Activated T-helper 2 cell treated with anti-CD3 and anti-CD28 coated beads, Interferon-gamma antibody, Interleukin-2, Interleukin-4, amounts not matched to agents 10 μg/mL and 5 μg/mL and 100 μg/mL, durations not matched to agents 14 hours and 24 hours and 36 hours (primary cell): ENCODE measurements at regions not wholly inside any gene's neighbourhood (a gene's known extent, or its start where the extent isn't known, plus 50 kb on each side); places are given as distances from the start of the nearest gene placed in this dataset.
A peak's percentile ranks its signal among the peaks of the same experiment; 100 is the strongest.

Experiments
- DNase-seq: peaks from one replicate; pipeline ENCODE4 v3.0.0; 2021; ENCODE audit warnings: low spot score
- H3K27ac Mint-ChIP-seq: one replicate; pipeline ENCODE4 v1.8.0; 2021; ENCODE audit warnings: mixed read lengths
- H3K27me3 Mint-ChIP-seq: one replicate; pipeline ENCODE4 v1.8.0; 2021; ENCODE audit warnings: low read depth, mixed read lengths
- H3K36me3 Mint-ChIP-seq: one replicate; pipeline ENCODE4 v1.8.0; 2021; ENCODE audit warnings: low read depth, mixed read lengths
- H3K4me1 Mint-ChIP-seq: one replicate; pipeline ENCODE4 v1.8.0; 2021; ENCODE audit warnings: low read depth, mixed read lengths
- H3K4me3 Mint-ChIP-seq: one replicate; pipeline ENCODE4 v1.8.0; 2021; ENCODE audit warnings: low read depth, mild to moderate bottlenecking, moderate library complexity, mixed read lengths
- H3K9me3 Mint-ChIP-seq: one replicate; pipeline ENCODE4 v1.8.0; 2021; ENCODE audit warnings: mixed read lengths
- intact Hi-C: fragments of 100-400 bp; cut with micrococcal nuclease; formaldehyde crosslinking; loops from one replicate; pipeline ENCODE4 v1.15.1; 2023

- no peak for DNase-seq
- H3K27ac Mint-ChIP-seq: no peak overlapping the region
- H3K27me3 Mint-ChIP-seq: peaks cover 31% of the 10 kb centered on the region
- no peaks in the 10 kb centered on the region for H3K36me3 Mint-ChIP-seq
- H3K4me3 Mint-ChIP-seq: no peak overlapping the region
- peaks cover 14% of the 10 kb centered on the region for H3K9me3 Mint-ChIP-seq
- intact Hi-C loops: no loop called here
- peaks cover 9% of the 10 kb centered on the region for H3K4me1 Mint-ChIP-seq
These were observed 108.7 kb downstream of the PERP start for GRCh38 chr6:137998461-137999019.

- intact Hi-C loops: no loop called here
- no peak for DNase-seq
- Mint-ChIP-seq H3K36me3 (no peaks in the 10 kb centered on the region), H3K4me1 (peaks cover 9% of the 10 kb centered on the region), H3K27me3 (peaks cover 30% of the 10 kb centered on the region), H3K9me3 (peaks cover 14% of the 10 kb centered on the region), H3K27ac (no peak overlapping the region), H3K4me3 (no peak overlapping the region)
These were observed 107.4 kb downstream of the PERP start for GRCh38 chr6:137999815-138000214.

DNA sequence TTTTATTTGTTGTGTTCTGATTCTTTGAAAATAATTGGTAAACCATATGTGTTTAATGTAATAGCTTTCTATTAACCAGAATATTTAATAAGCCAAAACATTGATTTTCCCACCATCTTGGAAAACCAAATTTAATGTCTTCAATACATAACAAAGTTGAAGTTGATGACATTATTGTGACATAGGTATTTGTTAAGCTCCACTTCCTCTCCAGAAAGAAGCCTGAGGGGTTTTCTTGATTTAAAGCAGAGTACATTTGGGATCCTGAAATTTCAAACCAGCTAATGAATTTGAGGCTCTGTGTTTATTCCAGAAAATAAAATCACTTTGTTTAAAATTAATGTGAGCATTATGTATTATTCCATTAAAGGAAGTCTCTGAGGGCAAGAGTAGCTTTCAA, 106.3 kb downstream of the PERP start:
- H3K27me3 Mint-ChIP-seq: peaks cover 20% of the 10 kb centered on the region
- H3K4me1 Mint-ChIP-seq: peaks cover 14% of the 10 kb centered on the region

GRCh38 chr6:138001750-138002349, 105.4 kb downstream of the PERP start:
- Mint-ChIP-seq H3K36me3 (no peaks in the 10 kb centered on the region), H3K9me3 (peaks cover 9% of the 10 kb centered on the region), H3K27ac (no peak overlapping the region), H3K4me3 (no peak overlapping the region), H3K27me3 (peaks cover 17% of the 10 kb centered on the region), H3K4me1 (peaks cover 15% of the 10 kb centered on the region)
- intact Hi-C loops: loop anchor here (1.0 kb wide), 1 partner anchor 107 kb away; no protein-coding TSS in a partner anchor
- DNase-seq: peak; percentile 31

More for the DNA sequence above, 106.3 kb downstream of the PERP start:
- no peak overlapping the region for H3K4me3 Mint-ChIP-seq
- intact Hi-C loops: loop anchor here (1.0 kb wide), 1 partner anchor 108 kb away; no protein-coding TSS in a partner anchor
- no peak for DNase-seq
- no peak overlapping the region for H3K27ac Mint-ChIP-seq
- H3K36me3 Mint-ChIP-seq: no peaks in the 10 kb centered on the region
- peaks cover 14% of the 10 kb centered on the region for H3K9me3 Mint-ChIP-seq

DNA sequence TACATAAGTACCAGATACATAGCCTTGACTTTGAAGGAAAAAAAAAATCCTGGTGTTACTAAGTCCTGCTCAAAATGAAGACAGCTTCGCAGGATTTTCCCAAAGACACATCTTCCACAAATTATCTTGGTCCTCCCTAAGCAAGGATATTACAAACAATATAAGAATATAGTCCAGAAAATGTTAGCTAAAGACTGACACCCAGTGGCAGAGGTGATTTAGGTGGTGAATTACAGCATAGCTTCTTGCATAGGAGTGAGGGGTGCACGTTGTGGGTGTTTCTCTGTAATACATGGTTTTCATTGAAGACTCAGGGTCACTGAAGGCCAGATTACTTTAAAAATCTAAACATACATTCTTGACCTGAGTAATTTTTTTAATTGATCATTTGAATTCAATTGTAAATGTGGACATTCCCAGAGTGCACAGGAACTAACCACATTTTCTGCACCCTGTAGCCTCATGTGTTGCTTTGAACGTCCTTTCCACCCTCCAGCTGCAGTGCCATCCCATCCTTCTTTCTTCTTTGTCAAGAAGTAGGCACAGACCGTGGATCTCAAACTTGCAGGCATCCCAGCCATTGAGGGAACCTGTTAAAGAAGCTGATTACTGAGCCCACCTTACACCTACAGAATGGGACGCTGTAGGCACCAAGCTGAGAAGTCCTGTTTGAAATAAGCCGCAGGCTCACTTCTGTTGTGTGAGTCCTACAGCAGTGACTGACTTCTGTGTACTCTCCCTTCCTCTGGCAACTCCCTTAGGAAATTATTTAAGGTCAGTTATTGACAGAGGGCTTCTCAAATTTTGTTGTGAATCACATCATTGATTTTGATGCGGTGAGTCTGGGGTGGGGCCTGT, 102.6 kb downstream of the PERP start:
- DNase-seq: no peak
- no peaks in the 10 kb centered on the region for H3K36me3 Mint-ChIP-seq
- intact Hi-C loops: loop anchor here (1.0 kb wide), 2 partner anchors 135 to 299 kb away; no protein-coding TSS in a partner anchor
- no peaks in the 10 kb centered on the region for H3K9me3 Mint-ChIP-seq
- no peak overlapping the region for H3K27ac Mint-ChIP-seq
- peaks cover 16% of the 10 kb centered on the region for H3K4me1 Mint-ChIP-seq
- peaks cover 13% of the 10 kb centered on the region for H3K27me3 Mint-ChIP-seq
- no peak overlapping the region for H3K4me3 Mint-ChIP-seq

DNA sequence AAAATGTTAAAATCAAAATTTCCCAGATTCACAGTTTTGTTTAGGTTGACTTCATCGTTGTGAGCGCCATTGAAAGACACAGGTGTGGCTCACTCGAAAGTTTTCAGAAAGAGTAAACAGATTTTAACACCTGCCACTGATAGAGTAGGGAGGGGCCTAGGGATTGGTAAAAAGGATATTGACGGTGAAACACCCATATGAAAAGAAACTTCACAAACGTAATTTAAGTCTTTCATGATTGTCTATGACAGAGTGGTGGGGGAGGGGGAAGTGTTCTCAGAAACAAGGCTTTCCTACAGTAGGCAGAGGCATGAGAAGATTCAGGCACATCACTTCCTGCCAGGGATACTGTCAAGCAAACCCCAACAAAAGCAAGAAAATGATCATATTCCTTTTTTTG, 101.4 kb downstream of the PERP start:
- peaks cover 13% of the 10 kb centered on the region for H3K4me1 Mint-ChIP-seq
- no peaks in the 10 kb centered on the region for H3K36me3 Mint-ChIP-seq
- intact Hi-C loops: no loop called here
- no peaks in the 10 kb centered on the region for H3K9me3 Mint-ChIP-seq
- peaks cover 11% of the 10 kb centered on the region for H3K27me3 Mint-ChIP-seq
- no peak overlapping the region for H3K4me3 Mint-ChIP-seq
- no peak overlapping the region for H3K27ac Mint-ChIP-seq
- DNase-seq: no peak

DNA sequence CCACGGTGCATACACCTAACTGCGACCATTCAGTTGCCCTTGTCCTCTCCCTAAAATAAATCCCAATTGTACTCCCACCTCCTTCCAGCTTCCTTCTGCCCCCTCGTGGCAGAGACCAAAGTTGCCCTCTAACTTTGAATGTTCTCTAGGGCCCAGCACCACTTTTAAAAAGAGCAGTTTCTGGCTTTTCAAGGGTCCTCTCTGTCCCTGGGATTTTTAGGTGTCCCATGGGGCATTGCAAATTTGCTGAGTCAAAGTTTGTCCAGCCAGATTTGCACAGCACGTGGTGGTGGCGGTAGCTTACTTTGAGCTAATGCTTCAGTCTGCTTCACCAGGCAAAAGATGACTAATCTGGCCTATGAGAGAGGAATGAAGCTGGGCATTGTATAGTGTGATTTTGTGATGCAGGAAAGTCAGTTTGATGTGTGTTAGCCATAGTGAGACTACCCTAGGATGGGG, 100.2 kb downstream of the PERP start:
- H3K4me1 Mint-ChIP-seq: peaks cover 7% of the 10 kb centered on the region
- DNase-seq: no peak
- no peaks in the 10 kb centered on the region for H3K9me3 Mint-ChIP-seq
- H3K36me3 Mint-ChIP-seq: no peaks in the 10 kb centered on the region
- no peak overlapping the region for H3K4me3 Mint-ChIP-seq
- intact Hi-C loops: no loop called here
- H3K27me3 Mint-ChIP-seq: peaks cover 6% of the 10 kb centered on the region
- H3K27ac Mint-ChIP-seq: no peak overlapping the region

DNA sequence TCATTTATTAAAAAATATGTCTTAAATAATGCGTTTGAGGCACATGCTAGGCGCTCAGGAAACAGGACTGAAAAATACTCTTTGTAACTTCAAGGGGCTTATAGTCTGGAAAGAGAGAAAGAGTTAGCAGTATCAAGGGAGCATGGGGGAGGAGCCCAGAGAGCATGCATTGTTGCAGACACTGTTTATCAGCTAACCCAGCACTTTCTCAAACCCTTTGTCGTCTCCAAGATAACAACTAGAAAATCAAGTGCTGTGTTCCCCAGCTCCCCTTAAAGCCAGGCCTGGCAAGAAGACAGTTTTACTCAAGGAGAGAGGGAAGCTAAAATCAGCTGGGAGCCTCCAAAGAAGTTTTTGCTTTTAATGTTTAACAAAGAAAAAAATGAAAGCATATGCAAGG, 98.4 kb downstream of the PERP start:
- Mint-ChIP-seq H3K27ac (no peak overlapping the region), H3K27me3 (peaks cover 2% of the 10 kb centered on the region), H3K9me3 (no peaks in the 10 kb centered on the region), H3K4me3 (no peak overlapping the region), H3K36me3 (no peaks in the 10 kb centered on the region), H3K4me1 (peaks cover 7% of the 10 kb centered on the region)
- DNase-seq: no peak
- intact Hi-C loops: no loop called here

DNA sequence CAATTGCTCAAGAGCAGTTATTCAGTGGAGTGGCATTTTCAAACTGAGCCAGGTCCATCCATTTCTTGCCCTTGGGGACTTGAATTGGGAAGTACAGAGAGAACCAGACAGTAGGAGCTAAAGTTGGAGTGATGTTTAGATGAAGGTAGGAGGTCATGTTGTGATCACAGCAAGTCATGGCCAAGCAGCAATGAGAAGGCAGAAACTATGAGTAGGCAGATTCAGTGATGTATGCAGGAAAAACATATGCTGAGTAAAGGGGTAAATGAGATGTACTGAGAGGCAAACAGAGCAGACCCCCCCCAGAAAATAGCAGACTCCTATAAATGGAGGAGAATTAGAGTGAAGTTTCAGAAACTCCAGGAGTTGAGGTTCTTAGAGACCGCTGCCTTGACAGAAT, 95.8 kb downstream of the PERP start:
- Mint-ChIP-seq H3K36me3 (no peaks in the 10 kb centered on the region), H3K27ac (no peak overlapping the region), H3K27me3 (no peaks in the 10 kb centered on the region), H3K9me3 (no peaks in the 10 kb centered on the region), H3K4me3 (no peak overlapping the region), H3K4me1 (peaks cover 1% of the 10 kb centered on the region)
- DNase-seq: no peak
- intact Hi-C loops: no loop called here

- H3K4me1 Mint-ChIP-seq: no peaks in the 10 kb centered on the region
- H3K36me3 Mint-ChIP-seq: no peaks in the 10 kb centered on the region
- H3K9me3 Mint-ChIP-seq: no peaks in the 10 kb centered on the region
- intact Hi-C loops: no loop called here
- peaks cover 5% of the 10 kb centered on the region for H3K27me3 Mint-ChIP-seq
- no peak overlapping the region for H3K4me3 Mint-ChIP-seq
- no peak for DNase-seq
- no peak overlapping the region for H3K27ac Mint-ChIP-seq
These were observed 94.5 kb downstream of the PERP start for GRCh38 chr6:138012682-138013081.

DNA sequence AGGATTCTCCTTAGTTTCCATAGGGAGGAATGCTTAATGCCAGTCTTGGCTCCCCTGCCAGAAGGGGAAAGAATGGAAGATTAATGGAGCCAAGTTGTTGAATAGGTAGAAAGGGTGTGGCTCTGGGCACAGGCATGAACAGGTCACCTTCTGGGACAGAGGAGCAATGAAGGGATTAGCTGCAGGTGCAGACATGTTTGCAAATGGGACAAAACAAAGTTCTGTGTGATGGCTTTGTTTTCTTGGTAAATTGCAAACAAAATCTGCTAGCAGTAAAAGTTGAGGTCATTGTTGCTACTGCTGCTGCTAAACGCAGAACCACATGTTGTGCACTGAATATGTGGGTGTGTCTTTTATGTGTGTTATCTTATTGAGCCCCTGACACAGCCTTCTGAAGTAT, 93.3 kb downstream of the PERP start:
- Mint-ChIP-seq H3K27me3 (peaks cover 8% of the 10 kb centered on the region), H3K36me3 (no peaks in the 10 kb centered on the region), H3K4me3 (no peak overlapping the region), H3K4me1 (no peaks in the 10 kb centered on the region), H3K9me3 (no peaks in the 10 kb centered on the region), H3K27ac (no peak overlapping the region)
- DNase-seq: no peak
- intact Hi-C loops: no loop called here

GRCh38 chr6:138017166-138017757, 90.0 kb downstream of the PERP start:
- peaks cover 18% of the 10 kb centered on the region for H3K27me3 Mint-ChIP-seq
- H3K27ac Mint-ChIP-seq: no peak overlapping the region
- intact Hi-C loops: no loop called here
- no peaks in the 10 kb centered on the region for H3K36me3 Mint-ChIP-seq
- H3K4me1 Mint-ChIP-seq: no peaks in the 10 kb centered on the region
- H3K4me3 Mint-ChIP-seq: no peak overlapping the region
- H3K9me3 Mint-ChIP-seq: no peaks in the 10 kb centered on the region
- no peak for DNase-seq

GRCh38 chr6:138018297-138018696, 88.9 kb downstream of the PERP start:
- DNase-seq: no peak
- Mint-ChIP-seq H3K27ac (no peak overlapping the region), H3K4me3 (no peak overlapping the region), H3K9me3 (no peaks in the 10 kb centered on the region), H3K36me3 (no peaks in the 10 kb centered on the region), H3K4me1 (no peaks in the 10 kb centered on the region), H3K27me3 (peaks cover 18% of the 10 kb centered on the region)
- intact Hi-C loops: no loop called here
